Bronchial epithelial cell (primary cell): ENCODE measurements at regions not wholly inside any gene's neighbourhood (a gene's known extent, or its start where the extent isn't known, plus 50 kb on each side); places are given as distances from the start of the nearest gene placed in this dataset.
"Not testable (repeated sequence)": the region's sequence is repeated elsewhere in the genome, so short reads cannot be mapped to it uniquely, and the experiment has no call there.

Source experiments
- DNase-seq: peaks from one replicate; pipeline ENCODE4 v3.0.0-alpha.2; 2010; ENCODE audit warnings: low read depth
- FAIRE-seq: peaks from 2 replicates; lab custom pipeline; 2011; peaks lifted over from hg19 to GRCh38; lab: Jason Lieb, UNC
- H3K27me3 ChIP-seq: 2 replicates; pipeline ENCODE4 v1.5.1; 2011; ENCODE audit warnings: low read length; ENCODE audit not compliant: control insufficient read depth, insufficient read depth
- H3K36me3 ChIP-seq: 2 replicates; pipeline ENCODE4 v1.5.1; 2011; ENCODE audit warnings: low read length; ENCODE audit not compliant: control insufficient read depth, insufficient read depth
- H3K4me3 ChIP-seq: 2 replicates; pipeline ENCODE4 v1.5.1; 2011; ENCODE audit warnings: mild to moderate bottlenecking, low read depth, low read length, control low read depth
- TF ChIP-seq, protein P1 (sequence below): IDR thresholded peaks from 2 replicates; pipeline ENCODE4 v1.5.1; 2011; ENCODE audit warnings: mild to moderate bottlenecking, moderate library complexity, low read length, control low read depth, inconsistent platforms; ENCODE audit not compliant: insufficient read depth, severe bottlenecking

- Histone ChIP-seq H3K36me3 (no peaks in the 10 kb centered on the region), H3K4me3 (no peak overlapping the region), H3K27me3 (no peaks in the 10 kb centered on the region)
- FAIRE-seq: no peak
- peak; percentile 63 for DNase-seq
- TF ChIP-seq, protein P1, sequence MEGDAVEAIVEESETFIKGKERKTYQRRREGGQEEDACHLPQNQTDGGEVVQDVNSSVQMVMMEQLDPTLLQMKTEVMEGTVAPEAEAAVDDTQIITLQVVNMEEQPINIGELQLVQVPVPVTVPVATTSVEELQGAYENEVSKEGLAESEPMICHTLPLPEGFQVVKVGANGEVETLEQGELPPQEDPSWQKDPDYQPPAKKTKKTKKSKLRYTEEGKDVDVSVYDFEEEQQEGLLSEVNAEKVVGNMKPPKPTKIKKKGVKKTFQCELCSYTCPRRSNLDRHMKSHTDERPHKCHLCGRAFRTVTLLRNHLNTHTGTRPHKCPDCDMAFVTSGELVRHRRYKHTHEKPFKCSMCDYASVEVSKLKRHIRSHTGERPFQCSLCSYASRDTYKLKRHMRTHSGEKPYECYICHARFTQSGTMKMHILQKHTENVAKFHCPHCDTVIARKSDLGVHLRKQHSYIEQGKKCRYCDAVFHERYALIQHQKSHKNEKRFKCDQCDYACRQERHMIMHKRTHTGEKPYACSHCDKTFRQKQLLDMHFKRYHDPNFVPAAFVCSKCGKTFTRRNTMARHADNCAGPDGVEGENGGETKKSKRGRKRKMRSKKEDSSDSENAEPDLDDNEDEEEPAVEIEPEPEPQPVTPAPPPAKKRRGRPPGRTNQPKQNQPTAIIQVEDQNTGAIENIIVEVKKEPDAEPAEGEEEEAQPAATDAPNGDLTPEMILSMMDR: no peak
Observed at GRCh38 chr4:188399834-188400233, 260.6 kb downstream of the TRIML1 start.

DNA sequence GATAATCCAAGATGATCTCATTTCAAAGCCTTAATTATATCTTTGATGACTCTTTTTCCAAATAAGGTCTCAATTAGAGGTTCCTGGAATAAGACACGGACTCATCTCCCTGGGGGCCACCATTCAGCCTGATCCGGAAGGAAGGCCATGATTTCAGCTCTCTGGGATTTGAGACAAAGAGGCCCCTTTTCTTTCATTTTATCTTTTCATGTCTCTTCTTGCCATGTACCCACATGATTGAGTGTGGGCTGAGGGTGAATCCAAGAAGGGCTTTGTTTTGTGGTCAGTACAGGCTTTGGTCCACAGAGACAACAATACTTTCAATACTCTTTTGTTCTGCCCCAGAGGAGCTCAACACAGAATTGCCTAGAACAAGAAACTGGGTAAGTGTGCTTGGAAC lies 261.2 kb downstream of the TRIML1 start:
- TF ChIP-seq, protein P1: no peak
- Histone ChIP-seq H3K4me3 (no peak overlapping the region), H3K36me3 (no peaks in the 10 kb centered on the region), H3K27me3 (no peaks in the 10 kb centered on the region)
- peak; percentile 15 for DNase-seq
- no peak for FAIRE-seq

- TF ChIP-seq, protein P1: no peak
- Histone ChIP-seq H3K36me3 (no peaks in the 10 kb centered on the region), H3K4me3 (no peak overlapping the region), H3K27me3 (no peaks in the 10 kb centered on the region)
- DNase-seq (no peak), FAIRE-seq (no peak)
Observed at GRCh38 chr4:188403272-188403671, 264.0 kb downstream of the TRIML1 start.

GRCh38 chr4:188405071-188405835 lies 266.0 kb downstream of the TRIML1 start:
- DNase-seq: peak; percentile 69
- not testable (repeated sequence) for H3K4me3 ChIP-seq, H3K27me3 ChIP-seq, H3K36me3 ChIP-seq
- FAIRE-seq: peak; percentile 99

GRCh38 chr4:188408244-188409030 lies 269.2 kb downstream of the TRIML1 start:
- TF ChIP-seq, protein P1: no peak
- Histone ChIP-seq H3K4me3 (no peak overlapping the region), H3K36me3 (no peaks in the 10 kb centered on the region), H3K27me3 (no peaks in the 10 kb centered on the region)
- FAIRE-seq (no peak), DNase-seq (no peak)

GRCh38 chr4:188409851-188410250 lies 270.6 kb downstream of the TRIML1 start:
- no peaks in the 10 kb centered on the region for H3K27me3 ChIP-seq
- no peaks in the 10 kb centered on the region for H3K36me3 ChIP-seq
- no peak overlapping the region for H3K4me3 ChIP-seq
- FAIRE-seq: no peak
- TF ChIP-seq, protein P1: no peak
- no peak for DNase-seq
